Right renal pelvis (tissue), 4 donors: ENCODE measurements at regions not wholly inside any gene's neighbourhood (a gene's known extent, or its start where the extent isn't known, plus 50 kb on each side); places are given as distances from the start of the nearest gene placed in this dataset.
"Not testable (repeated sequence)": the region's sequence is repeated elsewhere in the genome, so short reads cannot be mapped to it uniquely, and the experiment has no call there.

Source experiments
- DNase-seq, 4 donors: peaks; one replicate each; pipeline ENCODE4 v3.0.0-alpha.2; 2013; ENCODE audit warnings: low read depth in 4 of 4, low spot score in 3 of 4, missing footprints in 1 of 4

DNA sequence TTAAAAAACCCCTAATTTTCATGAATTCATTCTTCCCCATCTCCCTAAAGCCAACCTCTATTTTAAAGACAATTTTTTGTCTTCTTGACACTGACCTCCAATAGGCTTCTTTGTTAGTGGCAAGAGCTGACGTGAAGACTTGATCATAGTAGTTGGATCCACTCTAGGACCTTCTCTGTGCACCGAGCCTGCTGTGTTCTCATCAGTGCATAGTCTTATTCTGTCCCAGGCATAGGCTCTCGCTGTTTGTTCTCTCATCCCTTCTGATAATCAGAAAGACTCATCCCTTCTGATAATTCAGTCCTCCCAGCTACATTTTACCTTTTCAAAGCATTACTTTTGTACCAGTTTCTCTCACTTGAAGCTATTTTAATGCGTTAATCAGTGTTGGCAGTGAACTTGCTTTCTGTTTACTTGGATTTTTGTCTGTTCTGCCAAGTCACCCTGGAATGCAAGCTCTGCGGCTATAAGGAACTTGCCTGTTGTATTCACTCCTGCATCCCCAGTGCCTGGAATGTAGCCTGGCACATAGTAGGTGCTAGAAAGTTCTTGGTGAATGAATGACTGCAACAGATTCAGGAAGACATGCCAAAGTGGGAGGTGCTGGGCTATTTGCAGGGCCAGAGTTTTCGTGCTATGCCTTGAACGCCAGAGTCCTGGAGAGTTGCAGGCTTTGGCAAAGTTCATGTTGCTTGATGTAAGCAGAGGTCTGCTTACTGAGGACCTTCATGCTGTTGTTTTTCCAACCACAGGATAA is 147.6 kb upstream of the MPHOSPH6 start:
- DNase-seq: no peak

DNA sequence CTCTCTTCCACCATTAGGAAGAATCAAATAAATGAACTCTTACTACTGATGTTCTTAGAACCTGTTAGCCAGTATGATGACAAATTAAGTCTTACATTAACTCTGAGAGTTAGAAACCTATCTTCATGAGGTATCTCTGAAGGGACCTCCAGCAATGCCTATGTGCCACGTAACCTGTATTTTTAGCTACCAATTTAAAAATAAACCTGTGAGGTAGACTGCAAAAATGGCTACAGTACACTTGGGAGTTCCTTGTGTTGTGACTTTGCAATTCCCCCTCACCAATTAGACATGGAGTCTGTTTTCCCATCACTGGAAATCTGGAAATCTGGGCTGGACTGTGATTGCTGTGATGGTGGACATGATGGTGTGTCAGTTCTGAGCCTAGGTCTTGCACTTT is 143.7 kb upstream of the MPHOSPH6 start:
- no peak for DNase-seq

- no peak for DNase-seq
Observed at GRCh38 chr16:82311528-82311927, 141.5 kb upstream of the MPHOSPH6 start.

GRCh38 chr16:82302042-82302727 is 132.2 kb upstream of the MPHOSPH6 start:
- DNase-seq: no peak

- no peak for DNase-seq
Observed at GRCh38 chr16:82301146-82301755, 131.2 kb upstream of the MPHOSPH6 start.

DNA sequence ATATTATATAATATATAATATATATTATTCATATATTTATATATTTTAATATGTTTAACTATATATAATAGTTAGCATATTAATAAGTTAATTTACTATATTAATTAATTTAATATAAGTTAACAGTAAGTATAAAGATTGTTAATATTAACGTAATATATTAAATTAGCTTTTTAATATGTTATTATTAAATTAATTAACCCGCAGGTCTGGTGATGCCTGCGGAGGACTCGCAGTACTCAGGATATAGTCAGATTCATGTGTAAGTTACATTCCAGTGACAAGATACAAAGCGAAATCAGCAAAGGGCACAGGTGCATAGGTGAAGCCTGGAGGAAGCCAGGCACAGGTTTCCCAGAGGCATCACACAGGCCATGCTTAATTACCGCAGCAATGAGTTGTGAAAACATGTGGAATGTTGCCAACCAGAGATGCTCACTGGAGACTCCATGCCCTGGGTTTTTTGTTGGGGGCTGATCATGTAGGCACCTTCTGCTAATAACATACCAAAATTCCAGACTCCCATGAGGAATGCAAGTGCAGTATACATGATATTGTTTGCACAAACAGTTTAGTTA is 130.4 kb upstream of the MPHOSPH6 start:
- DNase-seq: no peak

DNA sequence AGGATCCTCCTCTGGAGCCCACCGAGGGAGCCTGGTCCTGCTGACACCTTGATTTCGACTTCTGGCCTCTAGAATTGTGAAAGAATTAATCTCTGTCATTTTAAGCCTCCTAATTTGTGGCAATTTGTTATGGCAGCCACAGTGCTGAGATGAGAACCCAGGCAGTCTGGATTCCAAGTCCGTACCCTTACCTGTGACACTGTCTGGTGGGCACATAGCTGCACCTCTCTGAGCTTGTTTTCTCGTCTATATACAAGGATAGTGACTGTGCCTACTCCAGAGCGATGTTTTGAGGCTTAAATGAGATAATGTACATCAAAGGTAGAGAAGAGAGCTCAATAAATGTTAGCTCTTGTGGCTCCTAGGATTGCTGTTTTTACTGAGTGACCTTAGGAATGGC is 128.4 kb upstream of the MPHOSPH6 start:
- no peak for DNase-seq

GRCh38 chr16:82295290-82296201 is 125.5 kb upstream of the MPHOSPH6 start:
- no peak for DNase-seq

DNA sequence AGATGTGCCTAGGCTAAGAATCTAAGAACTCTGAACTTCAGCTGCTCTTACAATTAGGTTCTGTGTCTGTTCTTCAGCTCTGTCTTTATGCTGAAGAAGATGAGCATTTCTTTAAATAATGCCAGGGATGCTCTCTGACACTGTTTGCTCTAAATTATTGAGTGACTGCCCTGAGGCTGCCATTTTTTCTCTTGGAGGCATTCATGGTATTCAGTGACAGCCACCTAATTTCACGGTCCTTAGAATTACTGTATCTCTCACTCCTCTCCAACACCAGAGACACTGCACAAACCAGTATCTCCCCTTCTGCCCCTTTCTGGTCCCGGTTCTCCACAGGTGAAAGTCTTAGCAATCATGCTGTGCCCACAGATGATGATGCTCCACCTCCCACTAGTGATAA is 123.6 kb upstream of the MPHOSPH6 start:
- DNase-seq: no peak

GRCh38 chr16:82287937-82288336 is 117.9 kb upstream of the MPHOSPH6 start:
- DNase-seq: no peak

DNA sequence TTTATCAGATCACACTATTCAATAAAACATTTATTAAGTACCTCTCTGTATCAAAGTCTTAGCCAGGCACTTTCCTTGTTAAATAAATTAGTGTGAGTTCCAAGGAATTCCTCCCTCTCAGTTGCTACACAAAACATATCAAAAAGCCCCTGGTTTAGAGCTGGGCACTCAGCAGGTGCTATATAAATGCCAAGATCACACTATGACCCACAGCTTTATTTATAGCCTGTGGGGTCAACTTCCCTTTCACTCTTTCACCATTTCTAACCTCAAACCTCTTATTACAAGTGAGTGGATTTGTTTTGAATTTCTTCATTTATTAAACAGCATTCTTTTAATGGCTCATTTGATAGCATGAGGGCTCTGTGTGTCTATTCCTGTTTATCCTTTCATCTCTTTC is 112.6 kb upstream of the MPHOSPH6 start:
- no peak for DNase-seq

GRCh38 chr16:82281544-82281943 is 111.5 kb upstream of the MPHOSPH6 start:
- no peak for DNase-seq

DNA sequence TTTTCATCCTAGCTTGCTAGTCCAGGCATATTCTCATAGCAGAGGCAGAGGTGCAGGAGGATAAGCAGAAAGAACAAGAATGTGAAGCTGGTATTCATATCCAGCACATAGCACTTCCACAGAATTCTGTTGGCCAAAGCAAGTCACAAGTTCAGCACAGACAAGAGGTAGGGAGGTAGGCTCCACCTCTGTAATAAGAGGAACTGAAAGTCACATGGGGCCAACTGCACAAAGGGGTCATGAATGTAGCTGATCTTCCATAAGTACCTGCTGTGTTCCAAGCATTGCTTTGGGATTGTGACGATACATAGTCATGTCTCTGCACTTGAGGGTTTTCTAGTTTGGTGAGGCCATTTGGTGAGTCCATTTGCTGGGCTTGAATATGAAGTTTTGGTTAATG is 110.8 kb upstream of the MPHOSPH6 start:
- no peak for DNase-seq

DNA sequence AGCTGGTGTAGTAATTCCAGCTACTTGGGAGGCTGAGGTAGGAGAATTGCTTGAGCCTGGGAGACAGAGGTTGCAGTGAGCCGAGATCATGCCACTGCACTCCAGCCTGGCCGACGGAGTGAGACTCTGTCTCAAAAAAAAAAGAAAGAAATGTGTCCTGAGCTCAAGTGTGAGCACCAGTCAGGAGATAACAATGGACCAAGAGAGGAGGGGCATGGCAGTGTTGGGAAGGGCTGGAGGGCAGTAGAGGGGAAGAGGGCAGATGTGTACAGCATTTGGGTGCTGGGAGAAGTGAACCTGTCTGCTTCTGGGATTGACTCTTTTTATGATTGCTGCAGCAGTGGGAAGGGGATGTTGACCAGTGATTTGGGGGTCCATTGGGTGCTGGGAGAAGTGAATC is 105.3 kb upstream of the MPHOSPH6 start:
- not testable (repeated sequence) for DNase-seq

GRCh38 chr16:82271636-82272035 is 101.6 kb upstream of the MPHOSPH6 start:
- no peak for DNase-seq

DNA sequence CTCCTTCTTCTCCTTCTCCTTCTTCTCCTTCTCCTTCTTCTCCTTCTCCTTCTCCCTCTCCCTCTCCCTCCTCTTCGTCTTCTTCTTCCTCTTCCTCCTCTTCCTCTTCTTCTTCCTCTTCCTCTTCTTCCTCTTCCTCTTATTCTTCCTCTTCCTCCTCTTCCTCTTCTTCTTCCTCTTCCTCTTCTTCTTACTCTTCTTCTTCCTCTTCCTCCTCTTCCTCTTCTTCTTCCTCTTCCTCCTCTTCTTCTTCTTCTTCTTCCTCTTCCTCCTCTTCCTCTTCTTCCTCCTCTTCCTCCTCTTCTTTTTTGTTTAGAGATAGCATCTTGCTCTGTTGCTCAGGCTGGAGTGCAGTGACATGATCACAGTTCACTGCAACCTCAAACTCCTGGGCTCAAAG is 97.7 kb upstream of the MPHOSPH6 start:
- not testable (repeated sequence) for DNase-seq

- DNase-seq: no peak
Observed at GRCh38 chr16:82265809-82266208, 95.8 kb upstream of the MPHOSPH6 start.

DNA sequence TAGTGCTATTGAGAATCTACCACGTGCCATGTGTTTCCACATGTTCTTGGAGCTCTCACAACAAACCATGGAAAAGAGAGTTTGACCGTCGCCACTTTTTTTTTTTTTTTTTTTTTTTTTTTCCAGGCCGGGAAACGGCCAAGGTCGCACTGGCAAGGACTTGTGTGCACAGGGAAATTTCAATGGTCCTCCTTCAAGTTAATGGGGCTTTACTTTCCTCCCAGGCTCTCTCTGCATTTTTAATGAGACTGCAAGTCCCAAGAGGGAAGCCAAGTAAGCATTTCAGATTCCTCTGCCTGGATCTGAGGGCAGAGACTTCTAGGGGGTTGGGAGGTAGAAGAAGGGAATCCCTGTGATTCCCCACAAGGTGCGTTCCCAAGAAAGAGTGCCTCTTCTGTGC is 94.7 kb upstream of the MPHOSPH6 start:
- peak in 3 of 4 donors; percentile 9 to 22 (median 17) for DNase-seq

DNA sequence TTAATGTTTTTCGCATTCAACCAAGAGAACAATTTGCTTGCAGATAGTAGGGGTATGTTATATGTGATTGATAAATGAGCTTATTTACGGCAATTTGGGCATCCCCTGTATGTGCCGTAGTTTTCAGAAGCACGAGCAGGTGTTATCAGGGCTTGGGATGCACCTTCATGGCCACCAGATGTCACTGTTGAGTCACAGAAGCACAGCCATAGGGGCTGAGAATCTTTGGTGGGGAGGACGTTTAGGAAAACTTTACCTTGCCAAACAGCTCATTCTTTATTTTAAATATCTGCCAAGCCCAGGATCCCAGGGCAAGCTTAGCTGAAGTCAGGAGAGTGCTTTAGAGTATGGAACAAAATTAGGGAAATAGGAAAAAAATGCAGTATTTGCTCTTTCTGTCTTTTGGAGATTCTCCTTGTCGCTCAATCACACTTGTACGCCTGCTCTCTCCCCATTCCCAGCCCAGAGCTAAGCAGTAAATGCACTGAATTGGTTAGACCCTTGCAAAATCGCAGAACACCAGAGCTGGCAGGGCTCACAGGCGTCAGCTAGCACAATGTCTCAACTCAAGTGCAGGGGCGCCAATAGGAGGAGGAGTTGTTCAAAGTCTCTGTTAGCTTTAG is 93.6 kb upstream of the MPHOSPH6 start:
- peak; percentile 31 to 58 (median 42) for DNase-seq

- DNase-seq: no peak
Observed at GRCh38 chr16:82262244-82262643, 92.2 kb upstream of the MPHOSPH6 start.
